ENCODE measurements at regions not wholly inside any gene's neighbourhood (a gene's known extent, or its start where the extent isn't known, plus 50 kb on each side); places are given as distances from the start of the nearest gene placed in this dataset.

GRCh38 chr2:66001538-66001937, 433.4 kb upstream of the MEIS1 start:
- no peak for FAIRE-seq
- Histone ChIP-seq H3K4me2 (ENCODE audit: insufficient read depth in 1 of 2, low read depth in 2 of 2, low read length in 2 of 2) (no peak overlapping the region), H4K20me1 (replicated peaks in 1 of 2; ENCODE audit: control insufficient read depth in 1 of 2, insufficient read depth in 2 of 2, low read length in 2 of 2) (no peaks in the 10 kb centered on the region), H3K4ac (replicated peaks; ENCODE audit: insufficient read length, low read depth, low read length) (no peak overlapping the region), H4K8ac (ENCODE audit: extremely low read depth, insufficient read depth, low read length) (no peak overlapping the region), H3K79me1 (ENCODE audit: low read depth, low read length) (no peaks in the 10 kb centered on the region), H3K14ac (ENCODE audit: insufficient read length) (no peak overlapping the region), H3K23me2 (ENCODE audit: low read depth, low read length) (no peaks in the 10 kb centered on the region; the same call in 1 of the 2 replicates), H3K4me1 (replicated peaks in 1 of 4; ENCODE audit: control insufficient read depth in 3 of 4, insufficient read depth in 4 of 4, low read length in 3 of 4) (no peaks in the 10 kb centered on the region), H2BK15ac (ENCODE audit: low read length) (no peak overlapping the region), H3K4me3 (ENCODE audit: extremely low read depth in 1 of 4, insufficient read depth in 2 of 4, low read depth in 3 of 4, low read length in 4 of 4) (no peak overlapping the region), H3K23ac (ENCODE audit: insufficient read length) (no peak overlapping the region), H3K36me3 (ENCODE audit: control insufficient read depth in 2 of 4, insufficient read depth in 4 of 4, low read length in 3 of 4) (no peaks in the 10 kb centered on the region), H3K27me3 (replicated peaks in 1 of 4; ENCODE audit: control insufficient read depth in 3 of 4, extremely low read depth in 1 of 4, insufficient read depth in 3 of 4, low read length in 3 of 4) (no peaks in the 10 kb centered on the region), H3K9me3 (ENCODE audit: insufficient read depth in 2 of 2, low read depth in 1 of 2, low read length in 1 of 2) (no peaks in the 10 kb centered on the region), H3K9ac (replicated peaks in 1 of 4; ENCODE audit: extremely low read depth in 1 of 4, low read depth in 3 of 4, low read length in 3 of 4) (no peak overlapping the region), H2BK5ac (ENCODE audit: low read depth, low read length) (no peak overlapping the region), H2BK12ac (ENCODE audit: low read depth, low read length) (no peak overlapping the region), H2BK120ac (replicated peaks; ENCODE audit: low read depth, low read length) (no peak overlapping the region), H2AK5ac (ENCODE audit: low read depth, low read length) (no peak overlapping the region), H4K5ac (ENCODE audit: insufficient read length, low read depth, low read length) (no peak overlapping the region), H3K79me2 (ENCODE audit: control insufficient read depth in 1 of 2, insufficient read depth in 2 of 2, low read length in 2 of 2) (no peaks in the 10 kb centered on the region), H2AFZ (ENCODE audit: low read length) (no peak overlapping the region), H3K56ac (replicated peaks; ENCODE audit: insufficient read length, low read depth, low read length) (no peak overlapping the region), H2BK20ac (ENCODE audit: low read length) (no peak overlapping the region), H4K91ac (replicated peaks; ENCODE audit: insufficient read length, low read length) (no peak overlapping the region), H3K18ac (ENCODE audit: extremely low read depth, low read length) (no peak overlapping the region), H3K27ac (ENCODE audit: low read depth, low read length) (no peak overlapping the region)
- POLR2A ChIA-PET (ENCODE audit: partially characterized antibody) = no interaction called here
- DNase-seq (ENCODE audit: low read depth in 1 of 2, low spot score in 2 of 2) = no peak
- WGBS, 2 experiments (ENCODE audit: extremely low coverage in 1 of 2, insufficient coverage in 1 of 2, insufficient read length in 1 of 2, insufficient replicate concordance in 2 of 2, low coverage in 1 of 2, low lambda C conversion rate in 2 of 2, missing lambda C conversion rate in 1 of 2) = 91% methylated on average over 2 of the region's 2 CpGs; no CpG with 5 or more reads in 1 of the 2 experiments
- CTCF ChIA-PET (ENCODE audit: partially characterized antibody) = interaction anchor here (1.3 to 3.1 kb wide), 4 partner anchors 10 to 83 kb away, joined by 3 to 12 read pairs (median 4); no protein-coding TSS in a partner anchor
- TF ChIP-seq CHD7 (IDR thresholded peaks at IDR 0.05; ENCODE audit: insufficient replicate concordance, low read length) = no peak
